HG03045 (cell line): ENCODE measurements at regions not wholly inside any gene's neighbourhood (a gene's known extent, or its start where the extent isn't known, plus 50 kb on each side); places are given as distances from the start of the nearest gene placed in this dataset.

ENCODE experiments used
- ATAC-seq: cut with Tn5 transposase; IDR thresholded peaks from one replicate; pipeline ENCODE4 v1.9.1; 2021; ENCODE audit warnings: mild to moderate bottlenecking, moderate library complexity; ENCODE audit not compliant: unreplicated experiment

- no peak for ATAC-seq
Observed at GRCh38 chr14:86683561-86683960, 1153.6 kb downstream of the FLRT2 start.

GRCh38 chr14:86675059-86675458, 1145.1 kb downstream of the FLRT2 start:
- no peak for ATAC-seq

- ATAC-seq, result no peak
Observed at GRCh38 chr14:86673523-86673969, 1143.6 kb downstream of the FLRT2 start.

GRCh38 chr14:86672080-86672479, 1142.1 kb downstream of the FLRT2 start:
- ATAC-seq, result no peak

- ATAC-seq, result no peak
Observed at GRCh38 chr14:86665975-86666374, 1136.0 kb downstream of the FLRT2 start.

GRCh38 chr14:86662334-86662733, 1132.4 kb downstream of the FLRT2 start:
- ATAC-seq, result no peak

GRCh38 chr14:86654558-86655184, 1124.7 kb downstream of the FLRT2 start:
- ATAC-seq, result no peak

GRCh38 chr14:86652526-86652925, 1122.6 kb downstream of the FLRT2 start:
- no peak for ATAC-seq

- ATAC-seq, result no peak
Observed at GRCh38 chr14:86646696-86647690, 1117.0 kb downstream of the FLRT2 start.

- ATAC-seq, result no peak
Observed at GRCh38 chr14:86646125-86646524, 1116.2 kb downstream of the FLRT2 start.

- no peak for ATAC-seq
Observed at GRCh38 chr14:86641310-86641709, 1111.4 kb downstream of the FLRT2 start.

- ATAC-seq, result no peak
Observed at GRCh38 chr14:86640288-86640687, 1110.3 kb downstream of the FLRT2 start.

- ATAC-seq, result no peak
Observed at GRCh38 chr14:86639666-86640065, 1109.7 kb downstream of the FLRT2 start.

- ATAC-seq, result no peak
Observed at GRCh38 chr14:86639146-86639545, 1109.2 kb downstream of the FLRT2 start.

- no peak for ATAC-seq
Observed at GRCh38 chr14:86627080-86627479, 1097.1 kb downstream of the FLRT2 start.

- no peak for ATAC-seq
Observed at GRCh38 chr14:86626530-86626929, 1096.6 kb downstream of the FLRT2 start.

GRCh38 chr14:86625637-86626036, 1095.7 kb downstream of the FLRT2 start:
- no peak for ATAC-seq

- no peak for ATAC-seq
Observed at GRCh38 chr14:86619726-86620125, 1089.8 kb downstream of the FLRT2 start.

- no peak for ATAC-seq
Observed at GRCh38 chr14:86613786-86614185, 1083.8 kb downstream of the FLRT2 start.

- no peak for ATAC-seq
Observed at GRCh38 chr14:86613126-86613525, 1083.2 kb downstream of the FLRT2 start.

- no peak for ATAC-seq
Observed at GRCh38 chr14:86604561-86604960, 1074.6 kb downstream of the FLRT2 start.

- no peak for ATAC-seq
Observed at GRCh38 chr14:86602263-86602662, 1072.3 kb downstream of the FLRT2 start.
